ENCODE measurements at regions not wholly inside any gene's neighbourhood (a gene's known extent, or its start where the extent isn't known, plus 50 kb on each side); places are given as distances from the start of the nearest gene placed in this dataset.

- POLR2A ChIA-PET = no interaction called here
- Histone ChIP-seq H3K4me3 (replicated peaks in 1 of 3; ENCODE audit: insufficient read depth in 1 of 3, low read depth in 1 of 3, low read length in 3 of 3) (no peak overlapping the region), H3K27me3 (ENCODE audit: control insufficient read depth in 2 of 2, insufficient read depth in 2 of 2, low read length in 2 of 2) (no peaks in the 10 kb centered on the region), H3K79me2 (ENCODE audit: control insufficient read depth, insufficient read depth, low read length) (no peaks in the 10 kb centered on the region), H3K4me1 (ENCODE audit: control insufficient read depth, extremely low read depth, insufficient read depth, low read length) (no peaks in the 10 kb centered on the region), H3K9me3 (replicated peaks; ENCODE audit: control insufficient read depth, insufficient read depth, low read length) (no peaks in the 10 kb centered on the region), H3K9ac (replicated peaks; ENCODE audit: extremely low read depth, insufficient read depth, low read length) (no peak overlapping the region), H3K9me1 (replicated peaks; ENCODE audit: control insufficient read depth, extremely low read depth, insufficient read depth, low read length) (no peaks in the 10 kb centered on the region), H3K27ac (ENCODE audit: insufficient read depth, low read depth, low read length) (no peak overlapping the region), H3K36me3 (ENCODE audit: control insufficient read depth in 2 of 2, extremely low read depth in 1 of 2, insufficient read depth in 2 of 2, low read length in 2 of 2) (no peaks in the 10 kb centered on the region), H3K4me2 (ENCODE audit: insufficient read depth, low read length) (no peak overlapping the region), H4K20me1 (replicated peaks; ENCODE audit: control insufficient read depth, extremely low read depth, insufficient read depth, low read length) (no peaks in the 10 kb centered on the region), H2AFZ (ENCODE audit: low read depth, low read length) (no peak overlapping the region)
- FAIRE-seq (no peak), DNase-seq (ENCODE audit: low read depth, low spot score) (no peak)
- no peak for TF ChIP-seq MAX (IDR thresholded peaks at IDR 0.05; ENCODE audit: insufficient read depth, insufficient read length)
- no peak for TF ChIP-seq CTCF (IDR thresholded peaks at IDR 0.05; ENCODE audit: extremely low read depth in 1 of 2, insufficient read depth in 1 of 2, low read depth in 1 of 2, low read length in 2 of 2)
- no peak for TF ChIP-seq POLR2A (IDR thresholded peaks at IDR 0.05; ENCODE audit: low read depth, low read length)
- TF ChIP-seq POLR2AphosphoS5 (IDR thresholded peaks at IDR 0.05; ENCODE audit: insufficient read depth, low read depth, low read length) = no peak
- no peak for TF ChIP-seq JUN (IDR thresholded peaks at IDR 0.05; ENCODE audit: borderline replicate concordance, insufficient read depth, insufficient read length, low read depth)
- no peak for TF ChIP-seq MYC (IDR thresholded peaks at IDR 0.05; ENCODE audit: low read depth, low read length)
- no peak for TF ChIP-seq EZH2 (IDR thresholded peaks at IDR 0.05; ENCODE audit: borderline replicate concordance, low read depth, low read length, severe bottlenecking)
- no peak for TF ChIP-seq FOS (IDR thresholded peaks at IDR 0.05; ENCODE audit: borderline replicate concordance, insufficient read depth, low read length)
- TF ChIP-seq GATA2 (IDR thresholded peaks at IDR 0.05; ENCODE audit: insufficient read depth, insufficient read length, low read depth, low read length) = no peak
- intact Hi-C loops (cut with micrococcal nuclease) = no loop called here
- no TSS peak for BruUV-seq (replicated peaks)
- dilution Hi-C loops (cut with MboI; ENCODE audit: extremely low pct_ligation_motif_present, low sequenced_read_pairs) = no loop called here
- CTCF ChIA-PET = no interaction called here
These were observed 338.5 kb downstream of the MDFIC start for GRCh38 chr7:115260381-115260780.

Data from endothelial cell of umbilical vein (primary cell).